Stimulated activated CD4-positive, alpha-beta T cell treated with anti-CD3 and anti-CD28 coated beads, Interleukin-4, amount 100 ng/mL, for 4 hours (primary cell): ENCODE measurements at regions not wholly inside any gene's neighbourhood (a gene's known extent, or its start where the extent isn't known, plus 50 kb on each side); places are given as distances from the start of the nearest gene placed in this dataset.
A peak's percentile ranks its signal among the peaks of the same experiment; 100 is the strongest.

Source experiments
- DNase-seq, 2 experiments: peaks; one replicate each; pipeline ENCODE4 v3.0.0-alpha.2; 2020

DNA sequence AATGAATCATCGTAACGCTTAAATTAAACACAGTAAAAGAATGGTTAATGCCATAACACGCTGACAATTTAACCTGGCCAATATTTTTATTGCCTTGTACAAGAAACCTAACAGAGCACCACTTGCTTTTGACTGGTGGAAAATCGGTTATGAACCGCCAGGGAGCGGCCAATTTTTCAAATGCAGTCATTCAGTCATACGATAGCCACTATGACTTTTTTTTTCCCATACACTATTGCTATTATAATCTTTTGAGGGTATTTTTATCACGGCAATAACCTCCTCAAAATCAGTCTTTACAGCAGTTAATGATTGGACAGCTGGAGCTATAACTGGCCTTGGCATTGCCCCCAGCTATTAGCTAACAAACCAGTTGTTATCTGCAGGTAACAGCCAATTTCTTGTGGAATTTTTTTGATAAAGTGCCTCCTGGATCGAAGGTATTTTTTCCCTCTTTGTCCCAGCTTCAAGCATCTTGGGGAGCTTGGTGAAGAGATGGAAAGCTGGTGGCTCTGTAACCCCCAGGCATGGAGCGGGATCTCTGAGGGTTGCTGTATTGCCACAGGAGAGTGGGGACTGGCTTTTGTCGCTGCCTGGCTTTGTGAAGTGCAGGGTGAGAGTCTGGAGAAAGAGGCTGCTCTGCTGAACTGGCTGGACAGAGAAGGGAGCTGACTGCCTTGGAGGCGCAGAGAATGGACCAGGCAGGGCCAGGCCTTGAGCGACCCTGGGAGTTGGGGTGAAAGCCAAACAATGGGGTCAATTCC lies 198.4 kb upstream of the ZNF536 start:
- no peak for DNase-seq

DNA sequence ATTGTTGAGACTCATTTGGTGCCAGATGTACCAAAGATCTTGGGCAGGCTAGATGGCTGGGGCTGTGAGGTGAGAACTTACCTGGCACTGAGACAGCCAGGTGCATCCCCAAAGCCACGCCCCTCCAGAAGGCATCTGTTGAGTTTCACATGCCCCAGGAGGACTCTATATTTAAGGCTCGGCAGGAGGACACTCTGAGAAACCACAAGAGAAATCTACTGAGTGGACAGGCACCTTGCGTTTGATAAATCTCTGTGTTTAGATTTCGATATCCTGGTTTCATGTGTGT lies 197.9 kb upstream of the ZNF536 start:
- DNase-seq, result no peak

DNA sequence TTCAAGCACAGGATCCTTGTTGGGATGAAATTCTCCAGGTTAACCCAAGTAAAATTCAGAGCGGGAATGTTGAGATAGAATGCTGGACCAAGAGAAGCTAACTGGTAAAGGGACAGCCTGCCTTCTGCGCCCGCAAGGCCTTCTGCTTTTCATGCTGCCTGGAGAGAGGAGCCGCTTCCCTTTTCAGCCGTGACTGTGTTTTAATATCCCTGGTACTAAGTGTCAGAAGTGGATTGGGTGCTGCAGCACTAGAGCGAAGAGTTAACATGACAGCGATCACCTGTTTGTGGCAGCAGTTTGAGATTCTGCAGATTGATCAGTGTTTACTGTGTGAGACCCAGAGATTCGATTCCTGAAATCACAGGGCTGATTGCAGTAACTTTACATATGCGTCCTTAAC lies 197.4 kb upstream of the ZNF536 start:
- no peak for DNase-seq

DNA sequence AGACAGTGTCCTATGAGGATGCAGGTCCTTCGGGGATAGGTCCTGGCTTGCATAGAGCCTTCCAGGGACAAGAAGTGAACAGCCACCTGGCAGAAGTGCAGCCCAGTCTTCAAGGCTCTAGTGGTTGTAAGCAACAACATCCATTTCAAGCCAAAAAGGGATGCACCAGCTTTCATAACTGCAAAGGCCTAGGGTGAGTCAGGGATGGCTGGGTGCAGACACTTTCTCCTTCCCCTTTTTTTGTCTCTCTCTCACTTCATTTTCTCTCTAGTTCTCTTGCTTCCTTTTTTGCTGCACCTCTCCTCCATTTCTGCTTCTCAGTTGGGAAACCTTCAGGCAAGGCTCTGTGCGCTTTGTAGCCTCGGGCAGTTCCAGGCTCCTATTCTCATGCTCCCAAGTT lies 196.2 kb upstream of the ZNF536 start:
- no peak for DNase-seq

DNA sequence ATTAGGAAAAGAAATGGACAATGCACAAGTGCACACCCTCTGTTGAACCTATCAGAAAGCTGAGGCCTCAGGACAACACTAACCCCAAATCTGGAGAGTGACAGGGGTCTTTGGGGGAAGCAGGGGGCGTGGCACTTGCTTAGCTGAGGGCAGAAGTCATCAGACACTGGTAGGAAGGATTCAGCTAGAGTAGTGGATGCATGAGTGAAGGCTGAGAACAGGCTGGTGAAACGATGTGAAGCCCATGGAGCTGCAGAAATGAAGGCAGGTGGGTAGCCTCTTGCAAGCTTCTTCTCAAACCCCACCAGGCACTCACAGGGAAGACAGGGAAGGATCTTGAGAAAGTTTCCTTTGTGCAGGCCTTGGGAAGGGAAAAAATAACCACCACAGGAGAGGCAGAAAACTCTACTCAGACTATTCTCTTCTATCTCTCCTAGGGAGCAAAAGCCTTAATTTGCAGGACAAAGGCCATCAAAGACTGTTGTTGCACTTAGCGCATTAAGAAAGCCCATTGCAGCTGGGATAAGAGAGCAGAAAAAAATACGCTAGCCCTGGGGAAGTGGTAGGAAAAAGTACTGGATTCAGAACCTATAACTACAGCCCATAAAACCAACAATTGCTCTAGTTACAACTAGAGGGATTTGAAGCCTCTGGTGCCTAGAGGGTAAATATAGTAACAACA lies 193.3 kb upstream of the ZNF536 start:
- DNase-seq, result no peak

DNA sequence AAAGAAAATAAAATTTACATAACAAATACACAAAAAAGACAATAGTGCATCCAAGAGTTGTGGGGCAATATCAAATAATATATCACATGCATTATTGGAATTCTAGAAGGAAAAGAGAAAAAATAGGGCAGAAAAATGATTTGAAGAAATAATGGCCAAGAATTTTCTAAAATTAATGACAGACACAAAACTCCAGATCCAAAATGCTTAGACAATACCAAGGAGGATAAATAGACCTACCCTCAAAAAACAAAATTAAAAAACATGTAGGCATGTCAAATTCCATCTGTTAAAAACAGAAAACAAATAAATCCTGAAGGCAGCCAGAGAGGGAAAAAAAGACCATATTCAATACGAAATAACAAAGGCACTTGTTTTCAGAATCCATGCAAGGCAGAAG lies 191.5 kb upstream of the ZNF536 start:
- no peak for DNase-seq

DNA sequence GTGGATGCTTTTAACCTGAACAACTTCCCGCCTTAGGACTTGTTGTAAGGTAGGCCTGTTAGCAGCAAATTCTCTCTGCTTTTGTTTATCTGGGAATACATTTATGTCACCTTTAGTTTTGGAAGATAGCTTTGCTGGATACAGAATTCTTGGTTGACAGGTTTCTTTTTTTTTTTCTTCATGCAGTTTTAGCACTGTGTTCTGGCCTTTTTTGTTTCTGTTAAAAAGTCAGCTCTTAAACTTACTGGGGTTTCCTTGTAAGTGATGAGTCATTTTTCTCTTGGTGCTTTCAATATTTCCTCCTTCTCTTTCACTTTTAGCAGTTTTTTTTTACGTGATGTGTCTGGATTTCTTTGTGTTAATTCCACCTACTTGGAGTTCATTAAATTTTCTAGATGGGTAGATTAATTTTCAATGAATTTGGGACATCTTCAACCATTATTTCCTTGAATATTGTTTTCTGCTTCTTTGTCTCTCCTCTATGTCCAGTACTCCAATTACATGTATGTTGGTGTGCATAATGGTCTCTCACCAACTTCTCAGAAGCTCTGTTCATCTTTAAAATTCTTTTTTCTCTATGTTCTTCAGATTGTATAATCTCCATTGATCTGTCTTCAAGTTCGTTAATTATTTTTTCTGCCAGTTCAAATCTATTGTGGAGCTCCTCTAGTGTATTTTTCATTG lies 188.2 kb upstream of the ZNF536 start:
- DNase-seq, result no peak

DNA sequence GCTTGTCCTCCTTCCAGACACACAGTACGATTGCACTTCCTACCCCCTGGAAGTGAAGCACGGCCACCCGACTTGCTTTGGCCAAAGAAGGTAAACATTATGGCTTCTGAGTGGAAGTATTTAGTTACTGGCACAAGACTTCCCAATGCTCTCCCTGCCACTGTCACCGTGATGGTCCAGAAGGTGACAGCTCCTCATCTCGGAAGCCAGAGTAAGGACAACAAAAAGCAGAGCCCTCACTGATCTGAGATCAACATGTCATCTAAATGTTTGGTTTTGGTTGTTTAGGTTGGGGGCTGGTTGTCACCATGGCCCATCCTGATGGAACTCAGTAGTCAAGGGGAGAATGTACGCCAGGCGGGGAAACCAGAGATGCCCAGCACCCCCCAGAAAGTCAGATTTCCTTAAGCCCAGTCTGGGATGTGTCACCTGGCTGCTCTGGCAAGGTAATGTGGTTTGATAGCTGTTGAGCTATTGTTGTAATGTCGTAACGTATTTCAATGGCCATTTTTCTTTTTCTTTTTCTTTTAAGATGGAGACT lies 170.1 kb upstream of the ZNF536 start:
- no peak for DNase-seq

DNA sequence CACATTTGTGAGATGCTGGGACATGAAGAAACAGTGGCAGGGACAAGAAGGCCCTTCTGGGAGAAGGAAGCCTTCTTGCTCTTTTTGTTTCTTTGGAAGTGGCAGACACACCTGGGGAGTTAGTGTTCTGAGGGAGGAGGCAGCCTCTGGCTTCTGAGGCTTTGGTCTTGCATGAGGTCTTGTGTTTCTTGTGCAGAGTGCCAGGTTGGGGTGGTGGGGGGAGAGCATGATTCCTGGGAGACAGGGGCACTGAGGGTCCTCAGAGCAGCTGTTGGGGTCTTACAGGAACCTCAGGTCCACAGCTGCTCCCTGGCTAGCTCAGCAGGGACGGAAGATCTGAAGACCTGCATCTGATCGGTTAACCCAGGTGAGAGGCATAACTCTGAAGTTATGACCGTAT lies 167.5 kb upstream of the ZNF536 start:
- DNase-seq, result no peak

DNA sequence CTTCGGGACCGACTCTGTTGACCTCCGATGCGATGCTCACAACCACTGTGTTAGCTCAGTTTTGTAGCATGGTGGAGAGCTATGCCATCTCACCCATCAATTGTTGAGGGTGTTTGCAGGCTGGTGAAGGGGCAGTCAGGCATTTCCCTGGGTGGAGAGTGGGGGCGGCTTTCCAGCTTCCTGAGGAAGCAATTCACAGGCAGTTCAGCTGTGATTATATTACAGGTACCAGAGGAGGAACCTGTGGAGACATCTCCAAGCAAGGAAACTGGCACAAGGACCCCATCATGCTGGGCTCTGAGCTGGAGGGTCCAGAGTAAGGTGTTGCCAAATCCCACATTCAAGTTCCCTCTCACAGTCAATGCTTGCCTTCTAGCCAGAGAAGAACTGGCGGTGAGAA lies 166.0 kb upstream of the ZNF536 start:
- DNase-seq, result no peak

DNA sequence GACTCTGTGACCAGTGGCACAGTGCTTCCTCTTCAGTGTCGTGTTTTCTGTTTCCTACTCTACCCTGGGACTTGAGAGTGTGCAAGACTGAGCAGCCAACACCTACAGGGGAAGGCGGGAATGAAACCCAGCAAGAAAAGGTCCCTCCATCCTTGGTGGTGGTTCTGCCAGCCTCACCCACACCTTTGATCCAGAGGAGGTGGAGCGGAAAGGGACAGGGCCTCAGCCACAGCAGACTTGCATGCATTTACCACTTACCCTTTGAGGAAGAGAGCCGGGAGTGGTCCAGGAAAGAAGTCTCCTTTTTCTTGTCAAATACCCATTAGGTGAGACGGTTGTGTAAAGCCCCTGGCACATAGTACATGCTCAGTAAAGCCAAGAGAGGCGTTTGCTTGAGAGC lies 164.8 kb upstream of the ZNF536 start:
- DNase-seq, result no peak

DNA sequence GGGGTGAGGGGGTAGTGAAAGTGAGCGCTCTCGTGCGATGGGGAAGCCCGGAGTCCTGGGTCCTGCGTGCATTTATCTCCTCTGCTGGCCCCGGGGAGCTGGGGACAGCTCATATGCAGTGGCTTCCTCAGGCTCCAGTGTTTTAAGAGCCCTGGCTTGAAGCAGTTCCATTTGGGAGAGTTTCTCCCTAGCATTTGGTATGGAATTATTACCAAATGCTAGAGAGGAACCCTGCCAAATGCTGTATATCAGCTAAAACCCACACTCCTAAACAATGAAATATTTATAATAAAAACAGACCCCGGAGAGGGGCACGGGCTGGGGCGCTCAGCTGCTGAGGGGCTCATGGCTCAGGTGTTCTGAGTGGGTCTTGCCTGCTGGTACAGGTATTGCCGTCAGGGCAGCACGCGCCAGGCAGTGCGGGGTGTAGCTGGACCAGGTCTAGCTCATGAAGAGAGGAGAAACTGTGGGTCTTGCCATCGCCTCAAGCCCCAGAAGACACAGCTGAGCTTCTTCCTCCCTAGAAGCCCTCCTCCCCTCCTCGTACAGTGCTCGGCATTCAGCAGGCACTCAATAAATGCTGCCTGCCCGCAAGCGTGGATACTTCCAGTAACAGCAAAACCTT lies 163.6 kb upstream of the ZNF536 start:
- no peak for DNase-seq

DNA sequence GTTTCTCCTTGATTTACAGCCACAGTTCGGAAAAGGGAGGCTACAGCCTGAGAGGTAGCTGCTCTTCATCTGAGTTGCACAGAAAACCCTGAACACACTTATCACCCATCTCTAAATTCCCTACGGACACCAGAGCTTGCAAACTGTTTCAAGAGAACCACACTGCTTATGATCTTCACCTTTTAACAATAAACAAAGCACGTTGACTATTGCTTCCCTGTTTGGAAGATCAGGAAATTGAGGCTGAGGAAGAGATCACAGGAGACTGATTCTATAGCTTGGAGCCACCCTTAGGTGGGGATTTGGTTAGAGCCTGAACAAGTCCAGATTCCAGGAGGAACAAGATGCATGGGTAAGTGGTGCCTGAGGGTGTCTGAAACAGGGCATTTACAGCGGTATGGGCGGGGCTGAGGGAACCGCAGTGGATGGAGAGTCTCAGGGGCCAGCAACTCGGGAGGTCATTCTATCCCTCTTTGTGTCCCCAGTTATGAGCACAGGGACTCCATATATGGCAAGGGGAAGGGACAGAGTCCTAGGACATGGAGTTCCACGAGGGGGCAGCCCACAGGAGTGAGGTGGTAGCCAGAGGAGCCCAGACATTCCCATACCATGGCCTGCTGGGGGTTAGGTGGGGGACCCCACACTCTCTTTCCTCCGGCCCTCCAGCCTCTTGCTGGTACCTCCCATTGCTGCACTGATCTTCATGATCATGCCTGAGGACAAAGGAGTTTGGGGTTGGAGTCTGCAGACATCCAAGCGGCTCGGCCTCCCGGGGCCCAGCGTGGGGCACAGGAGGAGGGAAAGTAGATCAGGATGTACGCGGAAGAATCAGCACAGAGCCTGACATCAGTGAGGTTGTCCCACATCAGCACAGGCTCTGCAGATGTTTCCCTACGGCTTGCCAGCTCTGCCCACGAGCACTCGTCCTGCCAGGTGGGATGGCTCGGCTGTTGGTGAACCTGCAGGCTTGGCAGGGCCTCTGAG lies 162.3 kb upstream of the ZNF536 start:
- no peak for DNase-seq

DNA sequence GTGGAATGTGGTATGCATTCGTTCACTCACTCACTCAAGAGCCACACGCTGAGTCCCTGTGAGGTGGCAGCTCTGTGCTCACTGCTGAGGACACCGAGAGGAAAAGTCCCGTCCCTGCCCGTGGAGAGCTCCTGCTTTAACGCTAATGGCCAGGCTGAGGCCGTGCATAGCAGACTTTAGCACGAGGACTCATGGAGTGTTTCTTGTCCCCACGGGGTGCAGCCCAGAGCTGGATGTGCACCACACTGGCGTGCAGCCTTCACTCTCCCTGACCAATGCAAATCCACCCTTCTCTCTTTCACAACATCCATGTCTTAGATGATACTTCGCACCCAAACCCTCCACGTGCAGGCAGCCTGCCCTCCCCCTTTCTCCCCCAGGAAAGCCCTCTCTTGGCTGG lies 159.6 kb upstream of the ZNF536 start:
- DNase-seq, result no peak

DNA sequence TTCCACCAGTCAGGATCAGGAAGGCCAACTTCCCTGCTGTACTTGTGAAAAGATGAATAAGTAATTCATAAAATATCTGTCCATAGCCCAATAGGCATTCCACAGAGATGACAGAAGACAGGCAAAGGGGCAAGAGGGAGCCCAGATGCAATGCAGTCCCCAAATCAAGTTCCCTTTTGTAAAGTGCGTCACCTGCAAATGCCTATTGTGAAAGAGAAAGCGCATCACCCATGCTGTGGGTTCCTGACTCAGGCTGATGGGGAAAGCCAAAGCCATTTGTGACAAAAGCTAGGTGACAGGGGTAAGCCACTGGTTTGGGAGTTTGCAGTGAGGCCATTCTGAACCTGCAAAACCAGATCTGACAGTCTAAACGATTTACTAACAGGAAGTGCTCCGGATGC lies 157.5 kb upstream of the ZNF536 start:
- no peak for DNase-seq

DNA sequence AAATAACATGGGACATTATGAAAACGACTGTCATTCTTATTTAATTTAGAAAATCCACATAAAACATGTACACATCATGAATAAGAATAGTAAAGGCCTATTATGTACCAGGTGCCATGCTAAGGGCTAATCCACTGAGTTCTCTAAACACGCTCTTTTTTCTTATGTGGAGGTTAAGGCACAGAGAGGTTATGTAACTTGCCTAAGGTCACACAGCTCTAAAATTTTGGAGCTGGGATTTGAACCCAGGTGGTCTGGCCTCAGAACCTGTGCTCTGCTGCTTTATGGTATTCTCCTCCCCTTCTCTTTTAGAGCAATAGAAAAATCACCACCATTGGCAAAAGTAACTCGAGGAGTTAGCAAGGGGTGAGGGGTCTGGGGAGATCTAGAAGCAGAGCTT lies 156.9 kb upstream of the ZNF536 start:
- no peak for DNase-seq

DNA sequence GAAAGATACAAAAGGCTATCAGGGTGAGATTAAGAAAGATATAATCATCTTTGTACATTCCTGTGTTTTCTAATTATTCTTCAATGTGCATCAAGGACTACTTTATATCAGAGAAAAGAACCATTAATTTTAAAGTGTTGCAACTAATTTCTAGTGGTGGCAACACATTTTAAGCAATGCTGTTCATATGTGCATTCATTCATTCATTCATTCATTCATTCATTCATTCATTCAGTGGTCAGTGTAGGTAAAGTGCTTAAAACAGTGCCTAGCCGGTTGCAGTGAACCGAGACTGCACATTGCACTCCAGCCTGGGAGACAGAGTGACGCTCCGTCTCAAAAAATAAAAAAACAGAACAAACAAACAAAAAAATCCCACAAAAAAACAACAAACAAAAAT lies 155.7 kb upstream of the ZNF536 start:
- DNase-seq, result no peak

DNA sequence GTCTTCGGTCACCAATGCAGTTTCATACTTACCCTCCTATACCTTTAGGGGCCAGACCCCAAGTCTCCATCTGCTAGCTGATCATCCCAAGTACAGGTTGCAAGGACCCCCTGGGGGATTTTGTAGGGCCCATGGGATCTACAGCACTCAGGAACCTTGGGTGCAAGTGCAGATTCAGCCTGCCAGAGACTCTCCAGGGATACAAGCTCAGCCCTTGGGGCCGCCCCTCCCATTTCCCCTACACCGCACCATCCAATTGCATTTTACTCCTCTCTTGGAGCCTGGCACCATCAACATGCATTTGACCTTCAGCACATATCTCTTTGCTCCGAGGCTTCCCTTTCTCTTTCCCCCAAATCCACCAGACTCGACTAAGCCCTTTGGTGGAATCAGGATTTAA lies 154.7 kb upstream of the ZNF536 start:
- no peak for DNase-seq

DNA sequence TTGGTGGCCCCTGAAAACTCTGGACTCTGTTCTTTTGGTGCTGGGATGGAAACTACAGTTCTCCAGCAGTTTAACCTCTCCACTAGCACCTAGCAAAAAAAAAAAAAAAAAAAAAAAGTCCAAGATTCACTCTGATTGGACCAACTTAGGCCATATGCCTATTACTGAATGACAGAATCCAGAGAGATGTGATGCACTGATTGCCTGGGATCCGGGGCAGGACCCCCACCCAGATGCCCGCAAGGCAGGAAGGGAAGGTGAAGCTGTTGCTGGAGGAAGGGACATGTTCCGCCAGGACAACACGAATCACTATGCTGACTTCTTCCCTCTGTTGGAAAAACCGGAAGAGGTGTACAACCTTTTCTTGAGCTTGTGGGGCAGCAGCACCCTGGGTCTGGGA lies 152.5 kb upstream of the ZNF536 start:
- no peak for DNase-seq

DNA sequence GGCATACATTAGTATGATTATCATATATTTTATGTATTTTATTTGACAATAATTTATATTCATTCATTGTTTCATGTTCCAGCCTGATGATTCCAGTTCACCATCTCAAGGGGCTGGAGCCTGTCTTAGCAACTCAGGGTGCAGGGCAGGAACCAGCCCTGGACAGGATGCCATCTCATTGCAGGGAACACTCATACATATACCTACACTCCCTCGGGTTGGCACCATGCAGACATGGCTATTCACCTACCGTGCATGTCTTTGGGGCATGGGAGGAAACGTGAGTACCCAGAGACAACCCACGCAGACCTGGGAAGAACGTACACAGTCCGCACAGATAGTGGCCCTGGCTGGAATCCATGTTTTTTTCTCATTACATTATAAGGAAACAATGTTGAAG lies 151.0 kb upstream of the ZNF536 start:
- no peak for DNase-seq

DNA sequence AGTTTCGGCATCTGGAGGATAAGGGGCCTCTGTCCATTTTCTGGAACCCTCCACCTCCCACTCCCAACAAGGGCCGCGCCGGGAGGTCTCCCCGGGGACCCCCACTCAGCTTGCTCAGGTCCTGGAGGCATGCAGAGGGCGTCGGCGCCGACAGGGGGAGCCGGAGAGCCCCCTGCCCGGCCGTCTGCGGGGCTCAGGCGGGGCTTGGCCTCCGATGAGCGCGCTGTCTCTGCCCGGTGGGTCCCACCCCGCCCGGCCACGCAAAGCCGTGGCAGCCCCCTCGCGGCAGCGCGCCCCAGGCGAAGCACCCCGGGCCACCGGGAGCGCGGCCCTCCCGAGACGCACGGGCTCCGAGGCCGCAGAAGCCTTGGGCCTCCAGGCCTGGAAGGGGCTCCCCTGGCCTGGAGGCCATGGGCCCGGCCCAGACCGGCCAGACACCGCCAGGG lies 149.7 kb upstream of the ZNF536 start:
- peak in 1 of 2 experiments; percentile 20 for DNase-seq
